PC-9 (cell line): ENCODE measurements at regions not wholly inside any gene's neighbourhood (a gene's known extent, or its start where the extent isn't known, plus 50 kb on each side); places are given as distances from the start of the nearest gene placed in this dataset.

Source experiments
- EZH2 ChIP-seq: fragments of 200-600 bp; sonication (generic); IDR thresholded peaks from 2 replicates; pipeline ENCODE4 v1.8.0; 2017; ENCODE audit warnings: antibody characterized with exemption, low read depth
- TF ChIP-seq, protein P1 (sequence below): fragments of 200-600 bp; sonication (generic); conservative IDR thresholded peaks from 2 replicates; pipeline ENCODE4 v1.6.1; 2017; ENCODE audit warnings: mixed run types, antibody characterized with exemption, mild to moderate bottlenecking, moderate library complexity

DNA sequence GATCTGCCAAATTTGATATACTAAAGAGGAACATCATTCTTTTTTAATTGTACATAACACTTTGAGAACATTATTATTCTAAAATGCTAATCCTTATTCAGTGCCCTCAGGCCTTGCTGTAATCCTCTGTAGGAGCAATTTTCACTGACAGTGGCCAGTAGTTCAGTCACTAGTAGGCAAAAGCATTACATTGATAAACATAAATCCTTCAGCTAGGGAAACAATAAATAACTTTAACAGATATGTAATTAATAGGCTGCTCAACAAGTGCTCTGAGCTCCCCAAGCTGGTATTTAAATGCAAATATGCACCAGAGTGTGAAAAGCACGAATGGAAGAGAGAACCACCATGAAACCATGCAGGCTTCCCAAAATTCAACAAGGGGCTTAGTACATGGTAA, 77.7 kb upstream of the FAM47C start:
- TF ChIP-seq EZH2 = no peak
- TF ChIP-seq, protein P1, sequence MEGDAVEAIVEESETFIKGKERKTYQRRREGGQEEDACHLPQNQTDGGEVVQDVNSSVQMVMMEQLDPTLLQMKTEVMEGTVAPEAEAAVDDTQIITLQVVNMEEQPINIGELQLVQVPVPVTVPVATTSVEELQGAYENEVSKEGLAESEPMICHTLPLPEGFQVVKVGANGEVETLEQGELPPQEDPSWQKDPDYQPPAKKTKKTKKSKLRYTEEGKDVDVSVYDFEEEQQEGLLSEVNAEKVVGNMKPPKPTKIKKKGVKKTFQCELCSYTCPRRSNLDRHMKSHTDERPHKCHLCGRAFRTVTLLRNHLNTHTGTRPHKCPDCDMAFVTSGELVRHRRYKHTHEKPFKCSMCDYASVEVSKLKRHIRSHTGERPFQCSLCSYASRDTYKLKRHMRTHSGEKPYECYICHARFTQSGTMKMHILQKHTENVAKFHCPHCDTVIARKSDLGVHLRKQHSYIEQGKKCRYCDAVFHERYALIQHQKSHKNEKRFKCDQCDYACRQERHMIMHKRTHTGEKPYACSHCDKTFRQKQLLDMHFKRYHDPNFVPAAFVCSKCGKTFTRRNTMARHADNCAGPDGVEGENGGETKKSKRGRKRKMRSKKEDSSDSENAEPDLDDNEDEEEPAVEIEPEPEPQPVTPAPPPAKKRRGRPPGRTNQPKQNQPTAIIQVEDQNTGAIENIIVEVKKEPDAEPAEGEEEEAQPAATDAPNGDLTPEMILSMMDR = no peak
